HepG2 (cell line): ENCODE measurements at regions not wholly inside any gene's neighbourhood (a gene's known extent, or its start where the extent isn't known, plus 50 kb on each side); places are given as distances from the start of the nearest gene placed in this dataset.

Experiments used
- CTCF ChIP-seq: sonication (generic); formaldehyde crosslinking; IDR thresholded peaks from 2 replicates; pipeline ENCODE4 v1.5.0; 2020; ENCODE audit warnings: mild to moderate bottlenecking, missing genetic modification reagents, moderate library complexity
- MAZ ChIP-seq, 2 experiments: sonication (generic) in 1 of 2; formaldehyde crosslinking in 1 of 2; IDR thresholded peaks; 2 replicates each; pipeline versions ENCODE4 v1.5.0 to v1.6.1; 2012 to 2020; ENCODE audit warnings: low read depth in 2 of 2, mild to moderate bottlenecking in 2 of 2, borderline replicate concordance in 1 of 2, improper control_type of control experiment in 1 of 2, low read length in 1 of 2, missing genetic modification reagents in 1 of 2, moderate library complexity in 1 of 2
- RFX5 ChIP-seq: IDR thresholded peaks from 2 replicates; pipeline ENCODE4 v1.6.1; 2011; ENCODE audit warnings: low read depth, low read length, improper control_type of control experiment
- SRF ChIP-seq: IDR thresholded peaks from 2 replicates; pipeline ENCODE4 v1.6.1; 2011; ENCODE audit warnings: mild to moderate bottlenecking, low read depth, low read length, moderate library complexity
- ZNF121 ChIP-seq: sonication (generic); formaldehyde crosslinking; IDR thresholded peaks from 2 replicates; pipeline ENCODE4 v1.5.0; 2020; ENCODE audit warnings: mild to moderate bottlenecking, missing genetic modification reagents

DNA sequence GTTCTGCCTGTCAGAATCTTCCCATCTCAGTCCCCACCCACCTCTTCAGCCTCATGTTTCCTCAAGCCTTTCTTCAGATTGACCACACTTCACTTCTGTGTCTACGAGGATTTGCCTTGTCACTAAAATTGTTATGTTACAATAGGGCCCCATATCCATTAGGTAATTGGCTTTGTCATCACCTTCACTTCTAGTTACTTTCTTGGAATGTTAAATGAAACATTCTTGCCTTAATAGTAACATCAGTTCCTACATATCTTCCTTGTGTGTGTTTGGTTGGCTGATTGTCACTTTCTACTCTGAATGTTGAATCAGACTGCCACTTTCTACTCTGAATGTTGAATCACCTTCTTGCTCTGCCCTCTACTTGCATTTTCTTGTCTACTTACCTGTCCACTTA is 599.9 kb upstream of the NXPH2 start:
- no peak for TF ChIP-seq MAZ (IDR thresholded peaks at IDR 0.05; ENCODE audit: borderline replicate concordance, low read depth, low read length)
- TF ChIP-seq MAZ (CRISPR knock-in tag; IDR thresholded peaks at IDR 0.05; ENCODE audit: low read depth), result no peak
- no peak for TF ChIP-seq CTCF (CRISPR knock-in tag)
- TF ChIP-seq SRF, result no peak
- TF ChIP-seq RFX5, result no peak
- TF ChIP-seq ZNF121 (CRISPR knock-in tag), result no peak
